ENCODE measurements at regions not wholly inside any gene's neighbourhood (a gene's known extent, or its start where the extent isn't known, plus 50 kb on each side); places are given as distances from the start of the nearest gene placed in this dataset.

DNA sequence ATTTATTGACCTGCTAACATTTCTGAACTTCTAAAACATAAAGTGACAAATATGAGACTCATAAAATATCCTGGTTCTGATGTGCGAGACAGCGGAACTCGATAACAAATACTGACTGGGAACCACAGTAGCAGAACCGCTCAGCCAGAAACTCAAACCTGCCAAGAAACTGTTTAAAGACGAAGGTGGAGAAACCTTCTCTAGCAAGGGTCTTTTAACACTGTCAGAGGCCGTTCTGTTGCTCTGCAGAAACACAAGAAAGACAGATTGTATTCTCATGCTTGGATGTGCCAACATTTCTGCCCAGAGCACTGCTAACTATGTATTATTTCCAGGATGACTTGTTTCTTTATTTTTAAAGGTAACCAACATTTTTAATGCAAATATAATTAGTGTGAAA lies 514.8 kb upstream of the ADARB2 start:
- DNase-seq (ENCODE audit: low read depth in 2 of 2), result no peak

DNA sequence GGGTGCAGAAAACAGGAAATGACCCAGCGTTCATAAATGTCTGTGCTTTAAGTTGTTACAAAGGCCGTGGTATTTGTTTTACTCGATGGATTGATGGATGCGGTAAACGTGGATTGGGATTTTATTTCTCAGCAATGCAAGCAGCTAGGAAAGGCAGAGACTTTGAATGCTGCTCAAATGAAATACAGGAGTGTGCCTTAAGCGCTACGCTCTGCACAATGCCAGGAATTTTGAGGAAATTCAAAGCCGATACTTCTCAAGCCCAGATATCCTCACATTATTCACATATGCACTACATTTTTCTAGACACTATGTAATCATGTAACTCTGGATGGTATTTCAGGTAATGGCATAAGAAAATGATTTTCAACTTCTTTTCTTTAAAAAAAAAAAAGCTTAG lies 514.3 kb upstream of the ADARB2 start:
- no peak for DNase-seq (ENCODE audit: low read depth in 2 of 2)

DNA sequence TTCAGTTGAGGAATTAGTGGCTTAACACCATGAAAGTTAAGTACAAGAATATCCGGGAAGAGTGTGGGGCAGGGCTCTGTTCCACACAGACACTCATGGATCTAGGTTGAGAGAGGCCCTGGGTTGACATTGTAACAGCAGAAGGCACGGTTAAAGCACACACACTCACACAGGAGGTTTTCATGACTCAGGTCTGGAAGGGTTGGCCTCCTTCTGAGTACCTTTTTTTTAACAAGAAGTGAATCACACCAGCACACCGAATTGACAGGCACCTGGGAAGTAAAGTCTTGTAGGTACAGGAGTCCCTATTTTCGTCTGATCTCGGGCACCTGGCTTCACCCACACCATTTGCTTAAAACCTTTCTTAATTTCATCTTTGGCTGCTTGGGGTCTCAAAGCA lies 509.4 kb upstream of the ADARB2 start:
- no peak for DNase-seq (ENCODE audit: low read depth in 2 of 2)

- no peak for DNase-seq (ENCODE audit: low read depth in 2 of 2)
These were observed 508.3 kb upstream of the ADARB2 start for GRCh38 chr10:2245580-2245979.

DNA sequence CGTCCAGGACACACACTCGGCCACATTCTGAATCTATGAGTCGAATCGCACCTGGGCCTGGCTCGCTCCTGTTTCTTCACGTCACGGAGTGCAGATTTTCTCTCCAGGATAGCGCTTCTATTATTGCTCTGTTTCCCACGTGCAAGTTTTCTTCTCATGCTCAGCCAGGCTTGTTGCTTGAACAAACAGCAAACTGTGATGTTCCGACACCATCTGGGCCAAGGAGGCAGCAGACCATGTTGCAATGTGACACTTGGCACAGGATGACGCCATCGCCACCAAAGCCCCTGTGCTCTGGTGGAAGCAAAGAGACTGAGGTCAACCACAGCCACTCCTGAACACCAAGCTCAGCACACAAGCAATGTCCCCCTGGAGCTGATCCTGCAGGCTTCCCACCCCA lies 507.1 kb upstream of the ADARB2 start:
- no peak for DNase-seq (ENCODE audit: low read depth in 2 of 2)

DNA sequence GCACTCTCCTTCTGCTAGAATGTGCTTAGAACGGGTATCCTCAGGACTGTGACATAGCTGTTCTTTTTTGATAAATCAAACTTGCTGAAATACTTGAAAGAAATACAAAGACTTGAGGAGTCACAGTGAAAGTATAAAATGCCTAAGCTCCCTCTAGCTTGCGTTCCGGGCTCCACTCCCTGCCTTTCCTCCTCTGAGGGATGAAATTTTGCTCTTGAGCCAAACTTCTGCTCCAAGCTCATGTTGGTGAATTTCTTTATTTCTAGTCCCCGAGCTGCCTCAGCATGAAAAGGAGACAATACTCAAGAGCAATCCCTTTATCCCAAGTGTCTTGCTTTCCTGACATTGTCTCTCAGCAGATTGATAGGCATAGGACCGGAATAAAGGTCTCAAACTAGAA lies 499.6 kb upstream of the ADARB2 start:
- DNase-seq (ENCODE audit: low read depth in 2 of 2), result no peak

DNA sequence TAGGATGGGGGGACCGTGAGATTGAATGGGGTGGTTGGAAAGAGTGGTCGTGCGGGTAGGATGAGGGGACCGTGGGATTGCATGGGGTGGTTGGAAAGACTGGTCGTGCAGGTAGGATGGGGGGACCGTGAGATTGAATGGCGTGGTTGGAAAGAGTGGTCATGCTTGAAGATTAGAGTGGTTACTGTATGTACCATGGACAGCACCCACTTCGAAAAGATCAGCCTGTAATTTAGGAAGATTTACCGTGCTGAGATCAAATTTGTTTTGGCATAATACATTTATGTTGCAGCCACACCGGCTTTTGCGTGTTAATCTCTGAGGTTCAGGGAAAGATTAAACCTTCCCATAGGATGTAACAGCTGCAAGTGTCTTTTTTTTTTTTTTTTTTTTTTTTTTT lies 495.2 kb upstream of the ADARB2 start:
- no peak for DNase-seq (ENCODE audit: low read depth in 2 of 2)

DNA sequence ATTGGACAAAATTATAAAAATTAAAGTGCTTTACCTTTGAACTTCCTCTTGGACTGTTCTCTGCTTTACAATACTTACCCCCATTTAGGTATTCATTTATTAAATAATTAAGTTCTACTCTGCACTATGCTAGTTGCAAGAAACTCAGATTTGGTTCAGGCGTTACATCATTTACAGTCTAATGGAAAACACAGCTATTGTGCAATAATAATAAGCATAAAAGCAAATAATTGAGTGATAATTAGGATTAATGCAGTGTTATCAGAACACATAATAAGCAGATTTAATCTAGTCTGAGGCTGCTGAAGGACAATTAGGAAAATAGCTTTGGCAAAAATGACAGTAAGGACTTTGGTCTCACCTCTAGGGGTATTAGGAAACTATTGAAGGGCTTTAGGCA lies 493.2 kb upstream of the ADARB2 start:
- no peak for DNase-seq (ENCODE audit: low read depth in 2 of 2)

DNA sequence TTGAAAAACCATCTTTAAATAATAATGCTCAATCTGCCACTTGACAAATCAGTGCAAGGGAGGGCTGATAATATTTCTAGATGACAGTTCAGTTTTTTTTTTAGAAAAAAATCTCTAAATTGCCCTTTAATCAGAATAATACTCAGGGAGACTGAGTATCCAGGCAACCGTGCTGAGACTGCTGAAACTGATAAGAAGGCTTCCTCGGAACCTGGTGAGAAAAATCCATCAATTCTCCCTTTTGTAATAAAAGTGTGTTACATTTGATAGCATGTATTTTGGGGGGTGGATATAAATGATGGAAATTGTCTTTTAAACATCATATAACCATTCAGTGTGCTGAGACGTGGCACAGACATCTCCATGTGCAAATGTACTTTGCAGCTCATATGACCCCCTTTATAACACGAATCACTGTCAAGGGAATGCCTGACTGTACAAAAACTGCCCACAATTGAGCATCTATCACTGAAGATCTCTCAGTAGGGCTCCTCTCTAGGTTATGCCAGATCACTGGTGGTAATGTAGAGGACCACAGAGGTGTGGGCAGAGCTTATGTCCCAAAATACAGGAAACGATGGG lies 491.1 kb upstream of the ADARB2 start:
- no peak for DNase-seq (ENCODE audit: low read depth in 2 of 2)

GRCh38 chr10:2225609-2226008 lies 488.3 kb upstream of the ADARB2 start:
- DNase-seq (ENCODE audit: low read depth in 2 of 2), result no peak

- no peak for DNase-seq (ENCODE audit: low read depth in 2 of 2)
These were observed 486.4 kb upstream of the ADARB2 start for GRCh38 chr10:2223548-2224320.

DNA sequence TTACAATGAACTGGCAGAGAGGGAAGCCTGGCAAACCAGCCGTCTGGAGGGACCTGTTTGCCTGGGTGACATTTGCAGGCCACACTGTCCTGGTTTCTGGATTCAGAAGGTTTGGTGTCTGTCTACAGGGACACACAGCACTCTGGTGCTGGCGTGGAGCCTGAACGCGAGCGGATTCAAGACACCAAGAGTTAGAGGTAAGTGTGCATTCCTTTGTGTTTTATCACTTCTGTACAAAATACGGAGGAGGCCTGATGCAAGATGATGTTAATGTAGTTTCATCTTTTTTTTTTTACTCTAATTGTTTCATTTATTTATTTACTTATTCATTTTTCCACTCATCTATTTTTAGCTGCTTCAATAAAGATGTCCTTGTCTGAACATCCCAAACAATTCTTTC lies 485.3 kb upstream of the ADARB2 start:
- no peak for DNase-seq (ENCODE audit: low read depth in 2 of 2)

- DNase-seq (ENCODE audit: low read depth in 2 of 2), result no peak
These were observed 477.5 kb upstream of the ADARB2 start for GRCh38 chr10:2214805-2215204.

GRCh38 chr10:2214092-2214491 lies 476.8 kb upstream of the ADARB2 start:
- DNase-seq (ENCODE audit: low read depth in 2 of 2), result no peak

GRCh38 chr10:2212244-2212834 lies 475.0 kb upstream of the ADARB2 start:
- DNase-seq (ENCODE audit: low read depth in 2 of 2), result no peak

- DNase-seq (ENCODE audit: low read depth in 2 of 2), result no peak
These were observed 472.8 kb upstream of the ADARB2 start for GRCh38 chr10:2210088-2210487.

- no peak for DNase-seq (ENCODE audit: low read depth in 2 of 2)
These were observed 470.8 kb upstream of the ADARB2 start for GRCh38 chr10:2208106-2208505.

GRCh38 chr10:2207246-2207922 lies 470.1 kb upstream of the ADARB2 start:
- no peak for DNase-seq (ENCODE audit: low read depth in 2 of 2)

- no peak for DNase-seq (ENCODE audit: low read depth in 2 of 2)
These were observed 468.1 kb upstream of the ADARB2 start for GRCh38 chr10:2205406-2205805.

DNA sequence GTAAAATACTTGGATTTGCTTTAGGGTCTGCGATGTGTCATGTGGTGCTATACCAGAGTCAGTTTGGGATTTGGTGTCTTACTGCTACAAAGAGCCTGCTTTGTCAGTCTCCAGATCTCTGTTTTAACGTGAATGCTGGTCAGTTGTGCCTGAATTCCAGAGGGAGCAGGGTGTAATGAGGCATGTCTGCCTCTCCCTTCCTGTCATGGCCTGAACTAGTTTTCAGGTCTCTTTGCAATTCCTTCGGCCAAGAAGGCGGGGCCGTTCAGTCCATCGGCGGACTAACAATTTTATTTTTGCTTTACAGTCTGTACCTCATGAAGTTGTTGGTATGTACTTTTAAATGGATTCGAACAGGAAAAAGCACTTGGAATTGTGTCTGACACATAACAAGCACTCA lies 465.1 kb upstream of the ADARB2 start:
- no peak for DNase-seq (ENCODE audit: low read depth in 2 of 2)

- DNase-seq (ENCODE audit: low read depth in 2 of 2), result no peak
These were observed 464.3 kb upstream of the ADARB2 start for GRCh38 chr10:2201534-2202099.

- DNase-seq (ENCODE audit: low read depth in 2 of 2), result no peak
These were observed 460.3 kb upstream of the ADARB2 start for GRCh38 chr10:2197663-2198062.

DNA sequence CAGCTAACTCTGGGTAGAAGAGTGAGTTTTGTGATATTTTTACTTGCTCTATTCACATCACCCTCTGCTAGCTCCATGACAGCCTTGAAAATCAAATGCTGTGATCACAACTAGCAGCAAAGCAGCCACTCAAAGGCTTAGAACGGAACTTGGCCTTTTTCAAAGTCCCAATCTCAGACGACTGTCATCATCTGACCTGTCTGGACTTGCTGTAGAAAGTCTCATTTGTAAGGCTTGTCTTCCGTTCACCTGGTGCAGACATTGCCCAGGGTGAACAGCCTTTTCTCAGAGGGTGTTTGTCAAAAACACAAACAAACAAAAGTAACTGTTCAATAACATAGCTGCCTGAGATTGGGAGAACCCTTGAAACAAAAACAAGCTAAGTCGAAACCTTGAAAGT lies 458.9 kb upstream of the ADARB2 start:
- no peak for DNase-seq (ENCODE audit: low read depth in 2 of 2)

All from stimulated activated CD4-positive, alpha-beta T cell treated with anti-CD3 and anti-CD28 coated beads, Interleukin-4, amount 100 ng/mL, for 48 hours (primary cell).